ENCODE measurements at regions not wholly inside any gene's neighbourhood (a gene's known extent, or its start where the extent isn't known, plus 50 kb on each side); places are given as distances from the start of the nearest gene placed in this dataset.

- TF ChIP-seq POLR2A (IDR thresholded peaks at IDR 0.05) (no peak), CTCF (IDR thresholded peaks at IDR 0.05) (no peak)
These were observed 164.4 kb upstream of the GSE1 start for GRCh38 chr16:85448557-85449190.
